CD14-positive monocyte (primary cell): ENCODE measurements at regions not wholly inside any gene's neighbourhood (a gene's known extent, or its start where the extent isn't known, plus 50 kb on each side); places are given as distances from the start of the nearest gene placed in this dataset.

Source experiments
- DNase-seq, 3 donors: peaks; one replicate each; pipeline ENCODE4 v3.0.0-alpha.2; 2011 to 2022
- H2AFZ ChIP-seq: 2 replicates; pipeline ENCODE4 v1.6.0; 2012; ENCODE audit warnings: mild to moderate bottlenecking, low read depth, low read length, inconsistent platforms; ENCODE audit not compliant: insufficient read depth, poor library complexity, severe bottlenecking
- H3K27ac ChIP-seq, 2 donors: 1 replicate in 1 of 2; 2 replicates in 1 of 2; pipeline ENCODE4 v1.5.1; 2012 to 2013; ENCODE audit warnings: low read length in 2 of 2, control low read depth in 1 of 2, inconsistent platforms in 1 of 2, low read depth in 1 of 2, mild to moderate bottlenecking in 1 of 2
- H3K27me3 ChIP-seq, 2 donors: one replicate each; pipeline versions ENCODE4 v1.6.0 to v1.6.1; 2011 to 2013; ENCODE audit warnings: low read length in 2 of 2; ENCODE audit not compliant: control insufficient read depth in 2 of 2, insufficient read depth in 2 of 2
- H3K36me3 ChIP-seq, 2 donors: replicated peaks in 1 of 2; 1 replicate in 1 of 2; 2 replicates in 1 of 2; pipeline versions ENCODE4 v1.5.1 to v1.6.1; 2012 to 2013; ENCODE audit warnings: low read length in 2 of 2, control low read depth in 1 of 2, inconsistent platforms in 1 of 2, mild to moderate bottlenecking in 1 of 2; ENCODE audit not compliant: insufficient read depth in 2 of 2, control insufficient read depth in 1 of 2
- H3K4me1 ChIP-seq, 2 donors: 1 replicate in 1 of 2; 2 replicates in 1 of 2; pipeline versions ENCODE4 v1.5.1 to v1.6.1; 2012 to 2013; ENCODE audit warnings: low read length in 2 of 2, control low read depth in 1 of 2, inconsistent platforms in 1 of 2, mild to moderate bottlenecking in 1 of 2, moderate library complexity in 1 of 2; ENCODE audit not compliant: insufficient read depth in 2 of 2, control insufficient read depth in 1 of 2
- H3K4me2 ChIP-seq: replicated peaks from 2 replicates; pipeline ENCODE3; 2012; ENCODE audit warnings: low read length, moderate library complexity, mild to moderate bottlenecking; ENCODE audit not compliant: poor library complexity, severe bottlenecking; ENCODE audit errors: extremely low read depth
- H3K4me3 ChIP-seq, 3 experiments: fragments of 200-600 bp in 1 of 3; sonication (generic) in 1 of 3; replicated peaks in 1 of 3; 1 replicate in 2 of 3; 2 replicates in 1 of 3; pipeline ENCODE4 v1.5.1; 2011 to 2013; ENCODE audit warnings: low read length in 3 of 3, mild to moderate bottlenecking in 3 of 3, control low read depth in 2 of 3, low read depth in 2 of 3, inconsistent platforms in 1 of 3, moderate library complexity in 1 of 3
- H3K79me2 ChIP-seq: 2 replicates; pipeline ENCODE4 v1.6.0; 2012; ENCODE audit warnings: mild to moderate bottlenecking, control low read depth, inconsistent platforms, low read length, moderate library complexity; ENCODE audit not compliant: insufficient read depth
- H3K9ac ChIP-seq: 2 replicates; pipeline ENCODE4 v1.6.0; 2017; ENCODE audit warnings: low read length, mild to moderate bottlenecking; ENCODE audit not compliant: insufficient read depth, poor library complexity, severe bottlenecking
- H3K9me3 ChIP-seq, 2 donors: replicated peaks in 1 of 2; 1 replicate in 1 of 2; 2 replicates in 1 of 2; pipeline versions ENCODE4 v1.5.1 to v1.6.1; 2012 to 2013; ENCODE audit warnings: low read length in 2 of 2, control low read depth in 1 of 2; ENCODE audit not compliant: control insufficient read depth in 1 of 2, insufficient read depth in 1 of 2
- H4K20me1 ChIP-seq: 2 replicates; pipeline ENCODE4 v1.6.0; 2012; ENCODE audit warnings: mild to moderate bottlenecking, low read length, control low read depth, moderate library complexity; ENCODE audit not compliant: insufficient read depth
- H3K27ac Mint-ChIP-seq, 7 donors: one replicate each; pipeline ENCODE4 v1.8.0; 2020; ENCODE audit warnings: mild to moderate bottlenecking in 7 of 7, mixed read lengths in 7 of 7, moderate library complexity in 6 of 7, inconsistent platforms in 2 of 7
- H3K27me3 Mint-ChIP-seq, 3 donors: one replicate each; pipeline ENCODE4 v1.8.0; 2021 to 2022; ENCODE audit warnings: low read depth in 3 of 3, mild to moderate bottlenecking in 3 of 3, mixed read lengths in 3 of 3, moderate library complexity in 3 of 3, inconsistent platforms in 1 of 3
- H3K36me3 Mint-ChIP-seq, 2 donors: one replicate each; pipeline ENCODE4 v1.8.0; 2020; ENCODE audit warnings: mixed read lengths in 2 of 2, inconsistent platforms in 1 of 2, mild to moderate bottlenecking in 1 of 2
- H3K4me1 Mint-ChIP-seq: one replicate; pipeline ENCODE4 v1.8.0; 2020; ENCODE audit warnings: mild to moderate bottlenecking, mixed read lengths
- H3K4me3 Mint-ChIP-seq, 2 donors: one replicate each; pipeline ENCODE4 v1.8.0; 2020; ENCODE audit warnings: mild to moderate bottlenecking in 2 of 2, mixed read lengths in 2 of 2, moderate library complexity in 1 of 2
- H3K9me3 Mint-ChIP-seq, 7 donors: one replicate each; pipeline ENCODE4 v1.8.0; 2020 to 2022; ENCODE audit warnings: mixed read lengths in 7 of 7, mild to moderate bottlenecking in 6 of 7, moderate library complexity in 6 of 7, inconsistent platforms in 2 of 7
- WGBS: methylation state at CpG from one replicate; pipeline ENCODE4 v1.1.5; 2013; ENCODE audit warnings: missing lambda C conversion rate; ENCODE audit not compliant: insufficient coverage; 5-methylcytosine and 5-hydroxymethylcytosine counted together
- intact Hi-C, 2 donors: fragments of 100-400 bp; cut with micrococcal nuclease; formaldehyde crosslinking; loops; one replicate each; pipeline versions ENCODE4 v1.15.0 to v1.15.1; 2023
- TF ChIP-seq, protein P1 (sequence below): fragments of 200-600 bp; IDR thresholded peaks from one replicate; pipeline ENCODE4 v1.8.0; 2022; ENCODE audit warnings: antibody characterized with exemption, mild to moderate bottlenecking

DNA sequence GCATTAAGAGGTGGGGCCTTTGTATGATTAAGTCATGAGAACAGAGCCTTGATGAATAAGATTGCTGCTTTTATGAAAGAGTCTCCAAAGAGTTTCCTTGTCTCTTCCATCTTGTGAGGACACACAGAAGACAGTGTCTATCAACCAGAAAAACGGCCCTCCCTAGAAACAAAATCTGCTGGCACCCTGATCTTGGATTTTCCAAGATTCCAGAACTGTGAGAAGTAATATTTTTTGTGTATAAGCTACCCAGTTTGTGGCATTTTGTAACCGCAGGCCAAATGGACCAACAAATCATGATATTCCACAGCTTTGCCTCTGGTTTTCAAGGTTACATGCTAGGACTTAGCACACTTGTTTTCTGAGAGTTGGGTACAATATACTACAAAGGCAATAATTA lies 687.8 kb downstream of the TDRD15 start:
- H3K9me3 Mint-ChIP-seq, result peaks cover 0 to 8% (median 1%) of the 10 kb centered on the region in 7 donors
- TF ChIP-seq, protein P1, sequence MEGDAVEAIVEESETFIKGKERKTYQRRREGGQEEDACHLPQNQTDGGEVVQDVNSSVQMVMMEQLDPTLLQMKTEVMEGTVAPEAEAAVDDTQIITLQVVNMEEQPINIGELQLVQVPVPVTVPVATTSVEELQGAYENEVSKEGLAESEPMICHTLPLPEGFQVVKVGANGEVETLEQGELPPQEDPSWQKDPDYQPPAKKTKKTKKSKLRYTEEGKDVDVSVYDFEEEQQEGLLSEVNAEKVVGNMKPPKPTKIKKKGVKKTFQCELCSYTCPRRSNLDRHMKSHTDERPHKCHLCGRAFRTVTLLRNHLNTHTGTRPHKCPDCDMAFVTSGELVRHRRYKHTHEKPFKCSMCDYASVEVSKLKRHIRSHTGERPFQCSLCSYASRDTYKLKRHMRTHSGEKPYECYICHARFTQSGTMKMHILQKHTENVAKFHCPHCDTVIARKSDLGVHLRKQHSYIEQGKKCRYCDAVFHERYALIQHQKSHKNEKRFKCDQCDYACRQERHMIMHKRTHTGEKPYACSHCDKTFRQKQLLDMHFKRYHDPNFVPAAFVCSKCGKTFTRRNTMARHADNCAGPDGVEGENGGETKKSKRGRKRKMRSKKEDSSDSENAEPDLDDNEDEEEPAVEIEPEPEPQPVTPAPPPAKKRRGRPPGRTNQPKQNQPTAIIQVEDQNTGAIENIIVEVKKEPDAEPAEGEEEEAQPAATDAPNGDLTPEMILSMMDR, result no peak
- WGBS, result no CpG with 5 or more reads among the region's 2 CpGs
- Histone ChIP-seq H3K27ac (no peak overlapping the region), H3K9me3 (no peaks in the 10 kb centered on the region), H3K79me2 (no peaks in the 10 kb centered on the region), H3K27me3 (no peaks in the 10 kb centered on the region), H2AFZ (no peak overlapping the region), H3K36me3 (no peaks in the 10 kb centered on the region), H3K4me2 (no peak overlapping the region), H3K4me3 (no peak overlapping the region), H3K9ac (no peak overlapping the region), H4K20me1 (no peaks in the 10 kb centered on the region), H3K4me1 (no peaks in the 10 kb centered on the region)
- H3K27ac Mint-ChIP-seq, result no peak overlapping the region
- DNase-seq, result no peak
- H3K27me3 Mint-ChIP-seq, result no peaks in the 10 kb centered on the region
- H3K4me3 Mint-ChIP-seq, result no peak overlapping the region
- no peaks in the 10 kb centered on the region for H3K4me1 Mint-ChIP-seq
- intact Hi-C loops, result no loop called here
- no peaks in the 10 kb centered on the region for H3K36me3 Mint-ChIP-seq

DNA sequence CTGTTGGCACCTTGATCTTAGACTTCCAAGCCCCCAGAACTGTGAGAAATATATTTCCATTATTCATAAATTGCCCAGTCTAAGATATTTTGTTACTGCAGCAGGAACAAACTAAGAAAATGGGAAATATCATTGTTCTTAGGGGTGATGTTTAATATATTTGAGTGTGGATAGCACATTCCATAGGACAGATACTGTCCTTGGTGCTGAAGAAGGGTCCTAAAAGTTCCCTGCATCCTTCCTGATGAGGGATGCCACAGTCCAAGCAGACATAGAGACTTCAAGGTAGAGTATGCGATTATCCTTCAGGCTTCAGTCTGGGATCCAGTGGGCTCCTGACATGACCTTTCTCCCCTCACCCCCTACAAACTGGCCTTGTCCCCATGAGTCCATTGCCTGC lies 689.0 kb downstream of the TDRD15 start:
- Histone ChIP-seq H3K4me1 (no peaks in the 10 kb centered on the region), H3K4me2 (no peak overlapping the region), H3K4me3 (no peak overlapping the region), H2AFZ (no peak overlapping the region), H3K79me2 (no peaks in the 10 kb centered on the region), H3K27ac (no peak overlapping the region), H3K9me3 (no peaks in the 10 kb centered on the region), H3K9ac (no peak overlapping the region), H4K20me1 (no peaks in the 10 kb centered on the region), H3K27me3 (no peaks in the 10 kb centered on the region), H3K36me3 (no peaks in the 10 kb centered on the region)
- no peaks in the 10 kb centered on the region for H3K4me1 Mint-ChIP-seq
- H3K36me3 Mint-ChIP-seq, result no peaks in the 10 kb centered on the region
- intact Hi-C loops, result no loop called here
- TF ChIP-seq, protein P1, result no peak
- no peak overlapping the region for H3K27ac Mint-ChIP-seq
- peaks cover 0 to 8% (median 1%) of the 10 kb centered on the region in 7 donors for H3K9me3 Mint-ChIP-seq
- 86% methylated on average over 1 of the region's 1 CpG for WGBS
- H3K4me3 Mint-ChIP-seq, result no peak overlapping the region
- H3K27me3 Mint-ChIP-seq, result no peaks in the 10 kb centered on the region
- DNase-seq, result no peak
